Esophagus squamous epithelium (tissue), 4 donors: ENCODE measurements at regions not wholly inside any gene's neighbourhood (a gene's known extent, or its start where the extent isn't known, plus 50 kb on each side); places are given as distances from the start of the nearest gene placed in this dataset.

Experiments
- CTCF ChIP-seq, 6 experiments: fragments of 450-650 bp in 4 of 6; fragments of 200-600 bp in 2 of 6; sonication (generic) in 2 of 6; IDR thresholded peaks; one replicate each; pipeline ENCODE4 v1.5.1; 2016 to 2019; ENCODE audit warnings: antibody characterized with exemption in 6 of 6, mild to moderate bottlenecking in 4 of 6, moderate library complexity in 4 of 6
- POLR2A ChIP-seq, 4 donors: fragments of 450-650 bp; IDR thresholded peaks; one replicate each; pipeline ENCODE4 v1.6.1; 2017; ENCODE audit warnings: antibody characterized with exemption in 4 of 4, mild to moderate bottlenecking in 4 of 4, moderate library complexity in 3 of 4

GRCh38 chr9:1411826-1412225 is 361.7 kb downstream of the DMRT2 start:
- TF ChIP-seq CTCF (IDR thresholded peaks at IDR 0.05) (no peak), POLR2A (IDR thresholded peaks at IDR 0.05) (no peak)
